NT2/D1 (cell line): ENCODE measurements at regions not wholly inside any gene's neighbourhood (a gene's known extent, or its start where the extent isn't known, plus 50 kb on each side); places are given as distances from the start of the nearest gene placed in this dataset.

Experiments
- SUZ12 ChIP-seq: IDR thresholded peaks from 2 replicates; pipeline ENCODE4 v1.6.1; 2011; ENCODE audit not compliant: insufficient read length, insufficient read depth; ENCODE audit errors: extremely low read depth
- ZNF274 ChIP-seq: IDR thresholded peaks from 2 replicates; pipeline ENCODE4 v1.6.1; 2011; ENCODE audit warnings: mild to moderate bottlenecking, low read depth, low read length

DNA sequence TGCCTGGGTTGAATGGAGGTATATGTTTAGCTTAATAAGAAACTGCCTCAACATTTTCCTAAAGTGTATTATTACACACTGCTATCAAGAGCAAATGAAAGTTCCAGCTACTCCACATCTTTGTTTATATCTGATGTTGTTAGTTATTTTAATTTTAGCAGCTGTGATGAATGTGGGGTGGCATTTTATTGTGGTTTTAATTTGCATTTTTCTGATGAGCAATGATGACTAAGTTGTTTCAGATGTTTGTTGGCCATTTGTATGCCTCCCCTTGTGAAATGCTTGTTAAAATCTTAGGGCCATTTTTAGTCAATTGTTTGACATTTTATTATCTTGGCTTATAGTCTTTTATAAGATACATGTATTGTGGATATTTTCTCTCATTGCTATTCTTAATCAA is 260.4 kb upstream of the SLCO3A1 start:
- TF ChIP-seq ZNF274 (no peak), SUZ12 (no peak)
